GM19372 (cell line): ENCODE measurements at regions not wholly inside any gene's neighbourhood (a gene's known extent, or its start where the extent isn't known, plus 50 kb on each side); places are given as distances from the start of the nearest gene placed in this dataset.

Source experiments
- ATAC-seq: cut with Tn5 transposase; IDR thresholded peaks from one replicate; pipeline ENCODE4 v1.9.1; 2021; ENCODE audit warnings: mild to moderate bottlenecking, low read depth, moderate library complexity; ENCODE audit not compliant: unreplicated experiment

DNA sequence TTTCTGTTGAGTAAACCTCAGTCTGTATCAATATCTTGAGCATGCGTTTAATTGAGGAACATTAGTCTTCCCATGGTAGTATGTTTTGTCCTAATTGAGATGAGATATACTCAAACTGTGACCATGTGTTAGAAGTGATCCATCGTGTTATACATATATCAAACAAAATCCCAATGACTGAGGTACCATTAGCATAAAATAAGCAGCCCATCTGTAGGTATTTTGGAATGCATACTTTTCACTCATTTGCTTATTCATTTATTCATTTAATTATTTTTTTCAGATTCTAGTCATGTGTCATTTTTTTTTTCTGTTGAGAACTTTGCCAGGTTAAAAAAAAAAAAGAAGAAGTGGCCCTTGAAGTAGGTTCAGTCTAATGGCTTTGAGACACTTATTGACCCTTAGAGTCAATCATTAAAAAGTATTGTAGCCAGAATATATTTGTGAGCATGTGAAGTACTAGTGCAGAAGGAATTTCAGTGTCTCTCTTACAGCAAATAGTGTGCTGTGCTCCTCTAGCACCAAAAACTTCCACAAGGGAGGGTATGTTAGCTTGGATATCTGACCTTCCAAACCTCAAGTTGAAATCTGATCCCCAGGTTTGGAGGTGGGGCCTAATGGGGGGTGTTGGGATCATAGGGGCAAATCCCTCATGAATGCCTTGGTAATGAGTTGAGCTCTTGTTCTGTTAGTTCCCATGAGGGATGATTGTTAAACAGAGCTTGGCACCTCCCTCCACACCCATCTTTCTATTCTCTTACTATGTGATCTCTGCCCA is 130.8 kb upstream of the NPY2R start:
- ATAC-seq, result no peak

DNA sequence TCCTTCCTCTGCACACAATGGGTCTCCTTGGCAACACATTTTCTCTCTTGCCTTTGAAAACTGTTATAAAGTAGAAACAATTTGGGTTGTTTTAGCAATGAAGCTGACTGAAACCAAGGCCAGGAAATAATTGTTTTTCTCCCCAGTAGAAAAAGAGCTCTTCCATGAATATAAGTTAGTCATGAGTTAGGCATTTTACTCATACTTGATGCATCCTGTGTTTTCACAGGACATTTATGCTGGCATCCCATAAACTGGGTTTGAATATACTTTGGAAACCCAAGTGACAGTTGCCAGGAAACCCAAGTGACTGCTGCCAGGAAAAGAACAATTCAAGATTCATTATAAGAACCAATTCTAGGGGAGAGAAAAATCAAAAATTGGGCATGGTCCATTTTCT is 128.6 kb upstream of the NPY2R start:
- no peak for ATAC-seq

DNA sequence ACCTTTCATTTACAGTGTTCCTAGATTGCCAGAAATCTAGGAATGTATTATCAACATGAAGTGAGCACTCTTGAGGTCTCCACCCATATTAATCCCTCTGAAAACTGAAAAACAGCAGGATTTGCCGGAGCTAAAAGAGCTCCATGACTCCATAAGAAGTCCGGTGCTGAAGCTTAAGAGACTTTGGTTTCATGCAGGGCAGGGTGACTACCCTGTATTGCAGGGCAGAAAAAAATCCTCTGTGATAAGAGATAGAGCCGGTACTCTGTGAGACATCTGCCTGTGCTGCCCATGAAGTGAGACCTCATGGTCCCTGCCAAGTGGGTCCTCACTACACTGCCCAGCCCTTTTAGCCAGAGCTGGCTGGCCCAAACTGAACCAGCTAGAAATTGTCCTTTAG is 127.2 kb upstream of the NPY2R start:
- ATAC-seq, result no peak

DNA sequence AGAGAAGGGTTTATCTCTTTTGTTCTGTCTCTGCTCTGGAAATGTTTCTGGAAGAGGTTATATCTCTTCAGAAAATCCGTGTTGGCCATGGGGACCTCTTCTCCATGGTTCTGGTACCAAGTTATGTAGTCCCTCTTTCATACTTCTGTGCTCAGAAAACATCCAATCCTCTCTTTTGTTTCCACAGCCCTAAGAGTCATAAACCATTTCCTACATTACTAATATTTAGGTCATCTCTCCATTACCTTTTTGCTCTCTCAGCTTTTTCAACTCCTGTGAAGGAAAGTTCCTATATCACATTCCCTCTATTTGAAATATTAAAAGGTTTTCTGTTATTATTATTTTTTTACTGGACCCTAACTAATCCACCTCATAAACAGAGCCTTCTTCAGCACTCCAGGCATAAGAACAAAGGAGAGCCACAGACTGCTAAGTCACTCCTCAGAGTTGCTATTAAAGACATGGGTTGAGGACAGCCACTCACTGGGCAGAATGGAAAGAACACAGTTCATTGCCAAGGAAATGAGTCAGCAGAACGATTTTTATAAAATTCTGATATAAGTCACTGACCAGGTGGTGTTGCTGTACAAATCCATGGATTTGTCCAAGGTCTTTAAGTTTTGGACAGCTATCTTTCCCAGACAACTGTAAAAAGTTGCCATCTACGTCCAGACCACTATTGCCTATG is 122.4 kb upstream of the NPY2R start:
- no peak for ATAC-seq

DNA sequence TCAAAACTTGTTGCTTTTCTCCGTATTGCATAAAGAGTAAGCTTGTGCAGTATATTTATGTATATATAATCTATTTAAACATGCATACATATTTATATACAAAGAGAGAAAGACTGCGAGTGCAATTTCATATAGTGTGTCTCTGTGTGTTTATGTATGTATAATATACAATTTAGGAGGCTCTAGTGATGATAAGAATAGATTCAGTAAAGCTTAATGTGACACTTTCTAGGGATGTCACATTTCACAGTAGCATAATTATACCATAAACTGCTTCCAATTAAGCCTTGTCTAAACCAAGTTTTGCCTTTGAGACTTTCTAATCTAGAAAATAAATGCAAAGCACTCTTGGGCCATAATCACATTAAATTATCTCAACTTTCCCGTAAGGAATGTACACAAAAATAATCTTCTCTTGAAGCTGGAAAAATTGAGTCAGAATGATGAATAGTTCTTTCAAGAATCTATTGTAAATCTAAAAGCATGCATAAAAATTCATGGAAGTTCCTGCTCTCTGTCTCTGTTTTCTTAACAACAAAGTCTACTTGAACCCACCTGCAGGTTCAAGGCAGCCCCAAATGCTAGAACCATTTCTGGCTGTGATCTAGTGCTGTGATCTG is 114.1 kb upstream of the NPY2R start:
- no peak for ATAC-seq

DNA sequence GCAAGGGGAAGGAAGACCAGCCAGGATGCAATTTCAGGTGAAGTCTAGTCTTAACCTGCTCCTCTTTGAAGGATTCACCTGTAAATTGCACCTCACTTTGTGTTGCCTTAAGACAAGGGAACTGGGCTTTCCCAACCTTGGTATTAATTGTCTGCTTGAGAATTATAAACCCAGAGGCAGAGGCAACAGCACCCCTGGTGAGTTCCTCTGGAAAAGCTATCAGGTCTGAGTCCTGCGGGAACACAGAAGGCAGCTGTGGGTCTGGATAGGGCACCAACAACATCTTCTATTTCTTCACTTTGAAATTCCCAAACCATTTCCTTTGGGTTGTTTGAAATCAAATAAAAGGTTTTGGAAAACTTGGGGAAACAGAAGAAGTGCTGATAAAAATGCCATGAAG is 109.2 kb upstream of the NPY2R start:
- ATAC-seq, result no peak

DNA sequence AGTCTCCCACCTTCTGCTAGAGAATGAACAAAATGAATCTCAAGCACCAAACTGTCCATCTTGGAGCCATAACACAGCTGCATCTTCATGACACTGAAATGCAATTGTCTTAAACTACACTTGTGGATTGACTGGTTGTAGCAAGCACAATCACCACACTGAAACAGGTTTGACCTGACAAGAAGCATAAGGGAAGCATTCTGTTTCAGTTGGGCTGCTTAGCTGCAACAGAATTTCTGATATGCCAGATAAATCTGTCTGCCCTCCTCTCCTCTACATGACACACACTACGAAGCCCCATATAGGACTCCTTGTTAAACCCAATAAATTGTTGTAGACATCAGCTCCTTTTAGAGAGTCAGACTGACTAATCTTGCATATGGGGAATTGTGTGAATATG is 101.8 kb upstream of the NPY2R start:
- ATAC-seq, result no peak

DNA sequence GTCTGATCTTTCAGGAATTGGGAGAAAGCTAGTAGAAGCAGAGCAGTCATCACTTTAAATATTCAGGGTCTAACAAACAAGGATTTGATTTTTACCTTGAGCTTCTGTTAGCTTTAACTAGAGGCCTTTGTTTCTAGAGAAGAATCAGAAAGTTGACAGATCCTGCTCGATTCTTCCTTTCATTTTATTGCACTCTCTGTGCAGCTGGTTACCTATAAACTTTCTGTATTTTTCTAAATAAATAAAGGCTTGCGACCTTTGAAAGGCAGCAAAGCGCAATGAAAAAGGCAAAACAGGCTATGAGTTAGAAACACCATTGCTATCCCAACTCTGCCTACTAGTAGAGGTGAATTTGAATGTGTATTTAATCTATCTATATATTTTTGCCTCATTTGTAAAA is 101.4 kb upstream of the NPY2R start:
- ATAC-seq, result no peak

DNA sequence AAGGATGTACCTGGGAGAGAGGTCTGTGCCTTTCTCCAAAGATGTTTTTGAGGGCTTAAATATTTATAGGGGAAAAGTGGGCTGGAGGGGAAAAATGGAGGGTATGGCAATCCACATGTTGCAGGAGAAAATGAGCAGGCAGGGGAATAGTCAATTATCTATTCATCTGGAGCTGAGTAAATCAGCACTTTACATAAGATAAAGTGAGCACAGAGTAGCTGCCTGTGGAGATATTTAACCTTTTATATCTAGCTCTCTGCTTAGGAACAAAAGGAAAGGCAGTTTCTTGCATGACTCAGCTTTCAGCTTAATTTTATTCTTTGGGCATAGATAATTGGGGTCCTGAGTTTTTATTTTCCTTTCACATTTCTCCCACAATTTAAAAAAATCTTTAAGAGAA is 93.6 kb upstream of the NPY2R start:
- no peak for ATAC-seq

DNA sequence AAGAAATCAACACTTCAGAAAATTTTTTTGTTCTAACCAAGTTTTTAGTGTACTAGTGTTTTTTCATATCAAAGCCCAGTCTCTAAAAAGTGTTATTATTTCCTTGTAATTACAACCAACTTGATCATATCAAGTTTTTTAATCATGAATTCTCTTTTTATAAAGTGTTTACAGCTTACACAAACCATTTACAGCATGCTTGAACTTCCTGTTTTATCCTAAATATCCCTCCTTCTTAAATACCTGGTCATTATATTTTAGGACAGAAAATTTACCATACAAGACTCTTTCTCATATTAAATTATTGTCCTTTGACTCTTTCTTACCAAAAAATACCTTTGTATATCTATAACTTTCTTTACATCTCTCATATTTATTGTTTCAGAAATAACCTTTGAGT is 89.4 kb upstream of the NPY2R start:
- no peak for ATAC-seq

DNA sequence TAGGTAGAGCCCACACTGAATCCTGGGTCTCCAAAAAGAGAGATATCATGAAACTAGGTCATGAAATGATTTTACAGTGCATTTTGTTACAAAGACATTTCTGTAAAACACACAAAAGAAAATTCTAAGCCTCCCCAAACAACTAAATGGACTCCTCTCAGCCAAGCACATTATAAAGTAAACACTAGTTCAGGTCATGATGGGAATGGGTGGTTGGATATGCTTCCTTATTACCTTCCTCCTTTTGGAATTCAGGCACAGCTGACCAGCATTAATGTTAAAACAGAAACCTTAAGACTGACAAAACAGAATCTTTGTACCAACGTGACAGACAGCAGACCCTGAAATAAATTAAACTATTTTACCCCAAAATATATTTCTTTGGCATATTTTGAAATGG is 87.9 kb upstream of the NPY2R start:
- ATAC-seq, result no peak

DNA sequence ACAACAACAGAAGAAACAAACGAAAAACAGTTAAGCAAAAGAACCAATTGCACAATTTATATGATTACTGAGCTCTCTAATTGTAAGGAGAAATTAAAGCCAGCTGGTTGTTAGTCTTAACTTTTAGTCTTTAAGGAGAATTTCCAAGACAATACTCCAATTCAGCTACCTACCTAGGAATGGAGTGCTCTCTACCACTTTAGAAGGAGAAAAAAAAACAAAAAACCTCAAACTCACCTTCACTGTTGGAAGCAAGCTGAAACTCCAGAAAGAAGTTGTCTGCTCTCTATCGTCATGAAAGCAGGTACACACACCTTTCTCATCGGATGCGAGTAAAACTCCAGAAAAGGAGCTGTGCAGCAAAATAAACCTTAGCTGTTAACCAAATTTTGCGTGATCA is 86.1 kb upstream of the NPY2R start:
- ATAC-seq, result no peak

DNA sequence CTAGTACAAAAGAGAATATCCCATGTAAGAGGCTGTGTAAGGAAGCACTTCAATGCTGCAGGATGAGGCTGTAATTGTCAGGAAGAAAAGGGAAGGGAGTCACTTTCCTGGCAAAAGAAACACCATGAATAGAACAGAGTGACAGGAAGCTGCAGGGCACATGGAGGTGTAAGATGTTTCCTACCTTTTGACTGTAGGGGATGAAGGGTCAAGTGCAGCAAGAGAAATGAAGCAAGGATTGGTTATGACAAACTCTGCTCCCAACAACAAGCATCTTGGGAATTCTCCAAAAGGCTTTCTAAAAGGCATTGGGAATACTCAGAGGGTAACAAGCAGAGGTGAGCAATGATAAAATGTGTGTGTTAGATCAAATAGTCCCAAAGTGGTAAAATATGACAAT is 74.3 kb upstream of the NPY2R start:
- ATAC-seq, result no peak

DNA sequence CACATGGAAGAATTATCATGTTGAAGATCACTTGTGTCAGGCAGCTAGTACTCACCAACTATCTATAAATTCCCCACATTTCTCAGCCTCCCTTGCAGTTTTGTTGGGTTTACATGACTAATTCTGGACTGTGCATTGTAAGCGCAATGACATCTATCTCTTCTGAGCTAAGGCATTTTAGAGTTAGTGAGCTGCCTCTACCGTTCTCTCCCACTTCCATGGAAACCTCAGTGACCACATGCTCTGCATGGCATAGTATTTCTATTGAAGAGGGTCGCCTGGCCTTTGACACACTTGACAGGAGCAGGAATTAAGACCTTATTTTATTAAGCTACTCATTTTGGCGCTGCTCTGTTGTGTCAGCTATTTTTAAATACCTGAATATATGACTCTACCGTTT is 67.5 kb upstream of the NPY2R start:
- ATAC-seq, result no peak

DNA sequence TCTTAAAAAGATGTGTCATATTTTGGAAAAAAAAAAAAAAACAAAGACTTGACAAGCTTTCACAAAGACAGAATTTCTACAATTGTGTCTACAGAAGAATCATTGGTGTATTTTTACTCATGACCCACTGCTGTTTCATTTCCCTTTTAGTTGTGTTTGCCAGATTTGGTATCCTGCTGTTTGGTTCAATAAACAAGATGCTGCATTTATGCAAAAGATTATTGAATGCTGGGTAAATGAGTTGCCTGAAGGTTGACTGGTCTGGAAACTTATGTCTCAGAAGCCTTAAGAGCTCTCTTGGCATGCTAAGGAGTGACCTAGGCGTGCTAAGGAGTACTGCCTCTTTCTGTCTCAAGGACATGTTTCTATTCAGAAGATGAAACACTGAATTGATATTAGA is 64.9 kb upstream of the NPY2R start:
- ATAC-seq, result no peak
